ENCODE measurements at regions not wholly inside any gene's neighbourhood (a gene's known extent, or its start where the extent isn't known, plus 50 kb on each side); places are given as distances from the start of the nearest gene placed in this dataset.

DNA sequence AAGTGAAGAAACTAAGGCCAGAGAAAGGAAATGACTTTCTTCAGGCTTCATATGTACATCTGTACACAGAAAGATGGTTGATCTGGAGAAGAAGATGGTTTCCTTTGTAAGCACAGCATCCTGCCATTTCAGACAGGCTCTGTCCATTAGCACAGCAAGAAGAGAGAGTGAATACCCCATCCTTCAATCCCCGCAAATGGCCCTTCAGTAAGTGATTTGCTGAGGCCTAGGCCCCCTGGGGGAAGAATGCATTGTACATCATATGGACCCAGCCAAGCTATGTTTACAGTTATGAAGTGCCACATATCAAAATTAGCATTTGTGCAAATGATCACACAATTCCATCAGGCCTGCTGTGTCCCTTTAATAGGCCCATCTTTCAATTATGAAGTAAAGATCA, 657.4 kb downstream of the BRINP1 start:
- no peak for TF ChIP-seq YY1 (IDR thresholded peaks at IDR 0.05; ENCODE audit: insufficient read depth, insufficient read length)
- TF ChIP-seq ZNF274 (IDR thresholded peaks at IDR 0.05; ENCODE audit: low read depth, low read length) = no peak
- no peak for TF ChIP-seq SUZ12 (IDR thresholded peaks at IDR 0.05; ENCODE audit: extremely low read depth, insufficient read depth, insufficient read length)
